Adrenal gland (tissue), 9 donors: ENCODE measurements at regions not wholly inside any gene's neighbourhood (a gene's known extent, or its start where the extent isn't known, plus 50 kb on each side); places are given as distances from the start of the nearest gene placed in this dataset.

ENCODE experiments used
- DNase-seq, 7 donors: peaks; one replicate each; pipeline ENCODE4 v3.0.0-alpha.2; 2019 to 2020
- H3K27ac ChIP-seq, 5 donors: fragments of 200-600 bp; sonication (generic) in 4 of 5; 1 replicate in 3 of 5; 2 replicates in 2 of 5; pipeline versions ENCODE4 v1.5.1 to v1.8.0; 2016 to 2020; ENCODE audit warnings: mild to moderate bottlenecking in 1 of 5
- H3K27me3 ChIP-seq: fragments of 200-600 bp; 2 replicates; pipeline ENCODE4 v1.8.0; 2021
- H3K36me3 ChIP-seq, 2 donors: fragments of 200-600 bp; replicated peaks in 1 of 2; 1 replicate in 1 of 2; 2 replicates in 1 of 2; pipeline versions ENCODE4 v1.5.1 to v1.8.0; 2018 to 2022
- H3K4me1 ChIP-seq, 2 donors: fragments of 200-600 bp; replicated peaks in 1 of 2; 1 replicate in 1 of 2; 2 replicates in 1 of 2; pipeline versions ENCODE4 v1.5.1 to v1.8.0; 2018 to 2021
- H3K4me3 ChIP-seq, 4 donors: fragments of 200-600 bp; sonication (generic) in 3 of 4; one replicate each; pipeline ENCODE4 v1.5.1; 2016 to 2018
- H3K9me3 ChIP-seq, 3 donors: fragments of 200-600 bp; sonication (generic) in 1 of 3; replicated peaks in 1 of 3; 1 replicate in 2 of 3; 2 replicates in 1 of 3; pipeline versions ENCODE4 v1.5.1 to v1.8.0; 2016 to 2021
- CTCF ChIP-seq, 6 experiments: fragments of 450-650 bp in 4 of 6; fragments of 200-600 bp in 2 of 6; sonication (generic) in 1 of 6; IDR thresholded peaks; 1 replicate in 5 of 6; 2 replicates in 1 of 6; pipeline versions ENCODE4 v1.5.1 to v1.8.0; 2016 to 2021; ENCODE audit warnings: antibody characterized with exemption in 6 of 6, mild to moderate bottlenecking in 2 of 6, moderate library complexity in 1 of 6
- POLR2A ChIP-seq, 2 donors: fragments of 450-650 bp; IDR thresholded peaks; one replicate each; pipeline ENCODE4 v1.6.1; 2017; ENCODE audit warnings: antibody characterized with exemption in 2 of 2, mild to moderate bottlenecking in 2 of 2, moderate library complexity in 1 of 2
- WGBS, 4 donors: extraction: QIAGEN DNeasy Blood & Tissue Kit in 2 of 4; methylation state at CpG; one replicate each; pipeline versions ENCODE4 v1.1.5 to v1.1.7; 2013 to 2017; 5-methylcytosine and 5-hydroxymethylcytosine counted together
- intact Hi-C, 2 donors: fragments of 100-400 bp; cut with DNase I; formaldehyde crosslinking; loops; one replicate each; pipeline versions ENCODE4 v1.14.1 to v1.15.0; 2022 to 2023
- donor health status: healthy with polysubstance abuse.
- donor health status: Bipolar disorder and iron deficiency.
- donor health status: DM: yes; HTN: yes; CAD: no.
- donor health status: DM: no; HTN: no; CAD: no.
- donor health status: DM: no; HTN: no; CAD: no.

- Histone ChIP-seq H3K4me3 (no peak overlapping the region), H3K27ac (no peak overlapping the region), H3K36me3 (no peaks in the 10 kb centered on the region), H3K9me3 (no peaks in the 10 kb centered on the region), H3K4me1 (peaks cover 0 to 6% of the 10 kb centered on the region in 2 donors), H3K27me3 (no peaks in the 10 kb centered on the region)
- DNase-seq, result no peak
- TF ChIP-seq CTCF (IDR thresholded peaks at IDR 0.05) (no peak), POLR2A (IDR thresholded peaks at IDR 0.05) (no peak)
- intact Hi-C loops, result no loop called here
These were observed 122.1 kb upstream of the ARHGAP5 start for GRCh38 chr14:31954991-31955390.

GRCh38 chr14:31955936-31956579 is 121.0 kb upstream of the ARHGAP5 start:
- H3K4me1 ChIP-seq, result peaks cover 0 to 3% of the 10 kb centered on the region in 2 donors
- TF ChIP-seq CTCF (IDR thresholded peaks at IDR 0.05) (no peak), POLR2A (IDR thresholded peaks at IDR 0.05) (no peak)
- H3K27ac ChIP-seq, result peak overlapping the region in 1 of 5 donors; percentile 31
- H3K9me3 ChIP-seq, result no peaks in the 10 kb centered on the region
- 67 to 88% (median 70%) methylated on average over 5 of the region's 5 CpGs for WGBS, 4 donors
- H3K4me3 ChIP-seq, result no peak overlapping the region
- intact Hi-C loops, result no loop called here
- H3K27me3 ChIP-seq, result no peaks in the 10 kb centered on the region
- no peaks in the 10 kb centered on the region for H3K36me3 ChIP-seq
- DNase-seq, result no peak

- TF ChIP-seq POLR2A (IDR thresholded peaks at IDR 0.05) (no peak), CTCF (IDR thresholded peaks at IDR 0.05) (no peak)
- no peaks in the 10 kb centered on the region for H3K9me3 ChIP-seq
- no peaks in the 10 kb centered on the region for H3K4me1 ChIP-seq
- no peaks in the 10 kb centered on the region for H3K36me3 ChIP-seq
- no peaks in the 10 kb centered on the region for H3K27me3 ChIP-seq
- H3K4me3 ChIP-seq, result no peak overlapping the region
- intact Hi-C loops, result no loop called here
- no peak for DNase-seq
- no peak overlapping the region for H3K27ac ChIP-seq
- 92 to 100% (median 96%) methylated on average over 2 of the region's 2 CpGs for WGBS, 4 donors
These were observed 119.5 kb upstream of the ARHGAP5 start for GRCh38 chr14:31957565-31957964.

GRCh38 chr14:31960039-31960438 is 117.1 kb upstream of the ARHGAP5 start:
- TF ChIP-seq POLR2A (IDR thresholded peaks at IDR 0.05) (no peak), CTCF (IDR thresholded peaks at IDR 0.05) (no peak)

More at GRCh38 chr14:31960039-31960438, 117.1 kb upstream of the ARHGAP5 start:
- Histone ChIP-seq H3K9me3 (no peaks in the 10 kb centered on the region), H3K27ac (no peak overlapping the region), H3K27me3 (no peaks in the 10 kb centered on the region), H3K36me3 (no peaks in the 10 kb centered on the region), H3K4me1 (peaks cover 3 to 6% of the 10 kb centered on the region in 2 donors), H3K4me3 (no peak overlapping the region)
- DNase-seq, result no peak
- 84 to 91% (median 89%) methylated on average over 5 of the region's 5 CpGs for WGBS, 4 donors
- intact Hi-C loops, result no loop called here
